ENCODE measurements at regions not wholly inside any gene's neighbourhood (a gene's known extent, or its start where the extent isn't known, plus 50 kb on each side); places are given as distances from the start of the nearest gene placed in this dataset.

DNA sequence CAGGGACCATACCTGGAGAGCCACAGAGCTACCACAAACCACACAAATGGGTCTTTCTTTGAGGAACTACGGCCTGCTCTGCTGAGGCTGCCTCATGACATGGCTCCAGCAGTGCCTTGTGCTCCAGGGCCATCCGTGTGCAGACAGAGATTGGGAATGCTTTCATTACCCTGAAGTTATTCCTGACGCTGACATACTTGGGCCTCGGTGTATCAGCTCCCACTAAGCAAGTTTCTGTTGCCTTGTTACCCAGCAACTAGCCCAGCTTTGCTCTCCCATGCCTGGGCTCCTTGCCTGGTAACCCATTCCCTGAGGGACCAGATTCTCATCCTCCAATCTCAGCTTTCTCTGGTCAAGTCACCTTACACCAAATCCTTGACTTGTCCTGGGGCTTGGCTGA lies 80.3 kb upstream of the FZD7 start:
- in situ Hi-C loops (cut with MboI) (no loop called here), intact Hi-C loops (cut with micrococcal nuclease) (no loop called here)
- Histone ChIP-seq H3K9me3 (replicated peaks; ENCODE audit: control insufficient read depth, insufficient read depth, low read depth, low read length) (no peaks in the 10 kb centered on the region), H3K36me3 (ENCODE audit: control insufficient read depth, insufficient read depth, low read length) (no peaks in the 10 kb centered on the region), H2AFZ (ENCODE audit: low read depth, low read length) (no peak overlapping the region), H3K9me1 (ENCODE audit: control insufficient read depth, insufficient read depth, low read length) (no peaks in the 10 kb centered on the region), H3K27ac (ENCODE audit: extremely low read depth, low read depth, low read length) (no peak overlapping the region), H4K20me1 (replicated peaks; ENCODE audit: control insufficient read depth, insufficient read depth, low read length) (no peaks in the 10 kb centered on the region), H3K27me3 (ENCODE audit: control insufficient read depth in 2 of 2, insufficient read depth in 2 of 2, low read length in 2 of 2) (peaks cover 2 to 50% of the 10 kb centered on the region in 2 experiments; a peak in 4 of 5 replicates), H3K79me2 (ENCODE audit: control insufficient read depth, insufficient read depth, low read length) (no peaks in the 10 kb centered on the region), H3K4me1 (replicated peaks in 1 of 2; ENCODE audit: control insufficient read depth in 2 of 2, insufficient read depth in 2 of 2, low read length in 2 of 2) (peaks cover 0 to 4% of the 10 kb centered on the region in 2 experiments; a peak in 2 of 5 replicates), H3K9ac (ENCODE audit: insufficient read depth in 1 of 2, low read depth in 2 of 2, low read length in 2 of 2) (no peak overlapping the region), H3K4me3 (no peak overlapping the region), H3K4me2 (ENCODE audit: insufficient read depth, low read length) (no peak overlapping the region)
- ChIA-PET CTCF (ENCODE audit: low intra/inter-chr PET ratio) (no interaction called here), POLR2A (no interaction called here)
- WGBS (ENCODE audit: insufficient coverage, low coverage, missing lambda C conversion rate): 0% methylated on average over 4 of the region's 4 CpGs
- DNase-seq (ENCODE audit: extremely low read depth in 1 of 4, low spot score in 3 of 4) (no peak), ATAC-seq (no peak), FAIRE-seq (no peak)
- no TSS peak for BruUV-seq (replicated peaks)
- TF ChIP-seq ZEB2 (IDR thresholded peaks at IDR 0.05) (no peak), NR2F6 (CRISPR knock-in tag; IDR thresholded peaks at IDR 0.05) (no peak), PRMT5 (CRISPR knock-in tag; IDR thresholded peaks at IDR 0.05) (no peak), ZNF445 (CRISPR knock-in tag; IDR thresholded peaks at IDR 0.05; ENCODE audit: low read depth) (no peak), ZNF79 (CRISPR knock-in tag; IDR thresholded peaks at IDR 0.05; ENCODE audit: low read depth) (no peak), CBX5 (IDR thresholded peaks at IDR 0.05; ENCODE audit: borderline replicate concordance, low read depth) (no peak), BCOR (IDR thresholded peaks at IDR 0.05) (no peak)
- TF ChIP-seq, protein P1, sequence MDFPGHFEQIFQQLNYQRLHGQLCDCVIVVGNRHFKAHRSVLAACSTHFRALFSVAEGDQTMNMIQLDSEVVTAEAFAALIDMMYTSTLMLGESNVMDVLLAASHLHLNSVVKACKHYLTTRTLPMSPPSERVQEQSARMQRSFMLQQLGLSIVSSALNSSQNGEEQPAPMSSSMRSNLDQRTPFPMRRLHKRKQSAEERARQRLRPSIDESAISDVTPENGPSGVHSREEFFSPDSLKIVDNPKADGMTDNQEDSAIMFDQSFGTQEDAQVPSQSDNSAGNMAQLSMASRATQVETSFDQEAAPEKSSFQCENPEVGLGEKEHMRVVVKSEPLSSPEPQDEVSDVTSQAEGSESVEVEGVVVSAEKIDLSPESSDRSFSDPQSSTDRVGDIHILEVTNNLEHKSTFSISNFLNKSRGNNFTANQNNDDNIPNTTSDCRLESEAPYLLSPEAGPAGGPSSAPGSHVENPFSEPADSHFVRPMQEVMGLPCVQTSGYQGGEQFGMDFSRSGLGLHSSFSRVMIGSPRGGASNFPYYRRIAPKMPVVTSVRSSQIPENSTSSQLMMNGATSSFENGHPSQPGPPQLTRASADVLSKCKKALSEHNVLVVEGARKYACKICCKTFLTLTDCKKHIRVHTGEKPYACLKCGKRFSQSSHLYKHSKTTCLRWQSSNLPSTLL (IDR thresholded peaks at IDR 0.05): no peak
- TF ChIP-seq, protein P2, sequence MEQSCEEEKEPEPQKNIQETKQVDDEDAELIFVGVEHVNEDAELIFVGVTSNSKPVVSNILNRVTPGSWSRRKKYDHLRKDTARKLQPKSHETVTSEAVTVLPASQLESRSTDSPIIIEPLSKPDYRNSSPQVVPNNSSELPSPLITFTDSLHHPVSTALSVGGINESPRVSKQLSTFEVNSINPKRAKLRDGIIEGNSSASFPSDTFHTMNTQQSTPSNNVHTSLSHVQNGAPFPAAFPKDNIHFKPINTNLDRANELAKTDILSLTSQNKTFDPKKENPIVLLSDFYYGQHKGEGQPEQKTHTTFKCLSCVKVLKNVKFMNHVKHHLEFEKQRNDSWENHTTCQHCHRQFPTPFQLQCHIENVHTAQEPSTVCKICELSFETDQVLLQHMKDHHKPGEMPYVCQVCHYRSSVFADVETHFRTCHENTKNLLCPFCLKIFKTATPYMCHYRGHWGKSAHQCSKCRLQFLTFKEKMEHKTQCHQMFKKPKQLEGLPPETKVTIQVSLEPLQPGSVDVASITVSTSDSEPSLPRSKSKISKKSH (CRISPR knock-in tag; IDR thresholded peaks at IDR 0.05): no peak
- TF ChIP-seq, protein P3, sequence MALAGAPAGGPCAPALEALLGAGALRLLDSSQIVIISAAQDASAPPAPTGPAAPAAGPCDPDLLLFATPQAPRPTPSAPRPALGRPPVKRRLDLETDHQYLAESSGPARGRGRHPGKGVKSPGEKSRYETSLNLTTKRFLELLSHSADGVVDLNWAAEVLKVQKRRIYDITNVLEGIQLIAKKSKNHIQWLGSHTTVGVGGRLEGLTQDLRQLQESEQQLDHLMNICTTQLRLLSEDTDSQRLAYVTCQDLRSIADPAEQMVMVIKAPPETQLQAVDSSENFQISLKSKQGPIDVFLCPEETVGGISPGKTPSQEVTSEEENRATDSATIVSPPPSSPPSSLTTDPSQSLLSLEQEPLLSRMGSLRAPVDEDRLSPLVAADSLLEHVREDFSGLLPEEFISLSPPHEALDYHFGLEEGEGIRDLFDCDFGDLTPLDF (CRISPR knock-in tag; IDR thresholded peaks at IDR 0.05): no peak

All from K562 (cell line).